HG03066 (cell line): ENCODE measurements at regions not wholly inside any gene's neighbourhood (a gene's known extent, or its start where the extent isn't known, plus 50 kb on each side); places are given as distances from the start of the nearest gene placed in this dataset.
"Not testable (repeated sequence)": the region's sequence is repeated elsewhere in the genome, so short reads cannot be mapped to it uniquely, and the experiment has no call there.

Experiments used
- ATAC-seq: cut with Tn5 transposase; IDR thresholded peaks from one replicate; pipeline ENCODE4 v1.9.1; 2021; ENCODE audit warnings: low read depth; ENCODE audit not compliant: unreplicated experiment

- ATAC-seq, result no peak
Observed at GRCh38 chr21:38039369-38039768, 123.1 kb upstream of the KCNJ6 start.

GRCh38 chr21:38039841-38040240 lies 123.6 kb upstream of the KCNJ6 start:
- ATAC-seq, result no peak

GRCh38 chr21:38041493-38041892 lies 125.2 kb upstream of the KCNJ6 start:
- ATAC-seq, result no peak

GRCh38 chr21:38042246-38042645 lies 126.0 kb upstream of the KCNJ6 start:
- no peak for ATAC-seq

- ATAC-seq, result no peak
Observed at GRCh38 chr21:38048167-38048566, 131.9 kb upstream of the KCNJ6 start.

- ATAC-seq, result no peak
Observed at GRCh38 chr21:38054334-38054733, 138.1 kb upstream of the KCNJ6 start.

- ATAC-seq, result no peak
Observed at GRCh38 chr21:38056481-38056880, 140.2 kb upstream of the KCNJ6 start.

- ATAC-seq, result no peak
Observed at GRCh38 chr21:38057626-38058025, 141.4 kb upstream of the KCNJ6 start.

GRCh38 chr21:38060533-38060932 lies 144.3 kb upstream of the KCNJ6 start:
- no peak for ATAC-seq

GRCh38 chr21:38067086-38067739 lies 151.0 kb upstream of the KCNJ6 start:
- no peak for ATAC-seq

- no peak for ATAC-seq
Observed at GRCh38 chr21:38072489-38072888, 156.2 kb upstream of the KCNJ6 start.

- no peak for ATAC-seq
Observed at GRCh38 chr21:38075833-38076587, 159.8 kb upstream of the KCNJ6 start.

GRCh38 chr21:38077569-38077968 lies 161.3 kb upstream of the KCNJ6 start:
- no peak for ATAC-seq

- no peak for ATAC-seq
Observed at GRCh38 chr21:38080888-38081287, 164.6 kb upstream of the KCNJ6 start.

- no peak for ATAC-seq
Observed at GRCh38 chr21:38081708-38082107, 165.5 kb upstream of the KCNJ6 start.

- no peak for ATAC-seq
Observed at GRCh38 chr21:38082936-38083485, 166.8 kb upstream of the KCNJ6 start.

GRCh38 chr21:38083535-38083934 lies 167.3 kb upstream of the KCNJ6 start:
- ATAC-seq, result no peak

GRCh38 chr21:38086580-38086979 lies 170.2 kb upstream of the KCNJ15 start:
- ATAC-seq, result no peak

- no peak for ATAC-seq
Observed at GRCh38 chr21:38088916-38089762, 167.7 kb upstream of the KCNJ15 start.

GRCh38 chr21:38089763-38090046 lies 167.1 kb upstream of the KCNJ15 start:
- no peak for ATAC-seq

GRCh38 chr21:38091061-38091460 lies 165.7 kb upstream of the KCNJ15 start:
- not testable (repeated sequence) for ATAC-seq
